ENCODE measurements at regions not wholly inside any gene's neighbourhood (a gene's known extent, or its start where the extent isn't known, plus 50 kb on each side); places are given as distances from the start of the nearest gene placed in this dataset.

- ATAC-seq (ENCODE audit: low read depth) (no peak), DNase-seq (no peak)
- ChIA-PET POLR2A (no interaction called here), CTCF (interaction anchor here (1.3 to 1.8 kb wide), 2 partner anchors 17 to 32 kb away, joined by 3 to 6 read pairs; no protein-coding TSS in a partner anchor)
- no peak overlapping the region for H3K27ac Mint-ChIP-seq
- H3K4me2 ChIP-seq (replicated peaks; ENCODE audit: low read depth, low read length, poor library complexity, severe bottlenecking), result no peak overlapping the region
- intact Hi-C loops (cut with micrococcal nuclease), result no loop called here
- no peaks in the 10 kb centered on the region for H3K79me2 ChIP-seq (ENCODE audit: control insufficient read depth, insufficient read depth, low read length)
- H3K27me3 ChIP-seq (replicated peaks in 1 of 4; ENCODE audit: control extremely low read depth in 1 of 4, control insufficient read depth in 3 of 4, insufficient read depth in 4 of 4, low read length in 3 of 4), result peaks cover 0 to under 1% (median 0%) of the 10 kb centered on the region in 4 experiments
- no peak overlapping the region for H3K4me3 ChIP-seq (ENCODE audit: control extremely low read depth in 1 of 5, extremely low read depth in 1 of 5, insufficient read depth in 1 of 5, low read depth in 2 of 5, low read length in 4 of 5)
- H3K9me3 ChIP-seq (ENCODE audit: control extremely low read depth in 1 of 3, control insufficient read depth in 2 of 3, insufficient read depth in 1 of 3, low read length in 2 of 3), result no peaks in the 10 kb centered on the region
- H3K4me1 ChIP-seq (ENCODE audit: control insufficient read depth in 2 of 2, insufficient read depth in 2 of 2, low read length in 2 of 2), result no peaks in the 10 kb centered on the region
- peaks cover 4% of the 10 kb centered on the region for H3K9me3 Mint-ChIP-seq (ENCODE audit: insufficient read depth)
- no peak for TF ChIP-seq EZH2 (IDR thresholded peaks at IDR 0.05; ENCODE audit: borderline replicate concordance, insufficient read depth, low read depth, low read length, poor library complexity, severe bottlenecking)
- TF ChIP-seq CTCF (IDR thresholded peaks at IDR 0.05), result no peak
- H4K20me1 ChIP-seq (ENCODE audit: control insufficient read depth, insufficient read depth, low read length, poor library complexity, severe bottlenecking), result no peaks in the 10 kb centered on the region
- H3K4me1 Mint-ChIP-seq, result peaks cover 9% of the 10 kb centered on the region
- no peak overlapping the region for H2AFZ ChIP-seq (ENCODE audit: insufficient read depth, low read depth, low read length, poor library complexity, severe bottlenecking)
- no peak overlapping the region for H3K4me3 Mint-ChIP-seq
- no peak overlapping the region for H3K27ac ChIP-seq (ENCODE audit: low read length in 2 of 2)
- H3K9ac ChIP-seq (ENCODE audit: low read length), result no peak overlapping the region
- H3K36me3 ChIP-seq (replicated peaks in 1 of 2; ENCODE audit: control extremely low read depth in 1 of 2, control insufficient read depth in 1 of 2, extremely low read depth in 1 of 2, insufficient read depth in 2 of 2, low read length in 1 of 2), result no peaks in the 10 kb centered on the region
- 75% methylated on average over 2 of the region's 2 CpGs for WGBS (ENCODE audit: insufficient coverage)
- H3K27me3 Mint-ChIP-seq, result no peaks in the 10 kb centered on the region
These were observed 63.9 kb upstream of the TANK start for GRCh38 chr2:161096336-161096735.

GRCh38 chr2:161097157-161097556, 63.1 kb upstream of the TANK start:
- POLR2A ChIA-PET, result no interaction called here
- peaks cover 4% of the 10 kb centered on the region for H3K9me3 Mint-ChIP-seq (ENCODE audit: insufficient read depth)
- no peak overlapping the region for H2AFZ ChIP-seq (ENCODE audit: insufficient read depth, low read depth, low read length, poor library complexity, severe bottlenecking)
- DNase-seq, result no peak
- H3K79me2 ChIP-seq (ENCODE audit: control insufficient read depth, insufficient read depth, low read length), result no peaks in the 10 kb centered on the region
- peaks cover 0 to 4% (median 0%) of the 10 kb centered on the region in 4 experiments for H3K27me3 ChIP-seq (replicated peaks in 1 of 4; ENCODE audit: control extremely low read depth in 1 of 4, control insufficient read depth in 3 of 4, insufficient read depth in 4 of 4, low read length in 3 of 4)
- no peaks in the 10 kb centered on the region for H3K27me3 Mint-ChIP-seq
- no peak overlapping the region for H3K27ac Mint-ChIP-seq
- H3K4me1 Mint-ChIP-seq, result peaks cover 8% of the 10 kb centered on the region
- no peak overlapping the region for H3K9ac ChIP-seq (ENCODE audit: low read length)
- ATAC-seq (ENCODE audit: low read depth), result no peak
- H3K36me3 ChIP-seq (replicated peaks in 1 of 2; ENCODE audit: control extremely low read depth in 1 of 2, control insufficient read depth in 1 of 2, extremely low read depth in 1 of 2, insufficient read depth in 2 of 2, low read length in 1 of 2), result no peaks in the 10 kb centered on the region
- no peak overlapping the region for H3K4me3 Mint-ChIP-seq
- H4K20me1 ChIP-seq (ENCODE audit: control insufficient read depth, insufficient read depth, low read length, poor library complexity, severe bottlenecking), result no peaks in the 10 kb centered on the region
- WGBS (ENCODE audit: insufficient coverage), result no CpG with 5 or more reads among the region's 2 CpGs
- no peaks in the 10 kb centered on the region for H3K4me1 ChIP-seq (ENCODE audit: control insufficient read depth in 2 of 2, insufficient read depth in 2 of 2, low read length in 2 of 2)
- H3K4me2 ChIP-seq (replicated peaks; ENCODE audit: low read depth, low read length, poor library complexity, severe bottlenecking), result no peak overlapping the region
- no peak overlapping the region for H3K4me3 ChIP-seq (ENCODE audit: control extremely low read depth in 1 of 5, extremely low read depth in 1 of 5, insufficient read depth in 1 of 5, low read depth in 2 of 5, low read length in 4 of 5)
- CTCF ChIA-PET, result interaction anchor here (1.3 kb wide), 1 partner anchor 16 kb away, joined by 3 read pairs; no protein-coding TSS in a partner anchor
- H3K9me3 ChIP-seq (ENCODE audit: control extremely low read depth in 1 of 3, control insufficient read depth in 2 of 3, insufficient read depth in 1 of 3, low read length in 2 of 3), result no peaks in the 10 kb centered on the region
- intact Hi-C loops (cut with micrococcal nuclease), result no loop called here
- no peak for TF ChIP-seq CTCF (IDR thresholded peaks at IDR 0.05)
- TF ChIP-seq EZH2 (IDR thresholded peaks at IDR 0.05; ENCODE audit: borderline replicate concordance, insufficient read depth, low read depth, low read length, poor library complexity, severe bottlenecking), result no peak
- no peak overlapping the region for H3K27ac ChIP-seq (ENCODE audit: low read length in 2 of 2)

All from B cell (primary cell).